Fibroblast of lung (primary cell): ENCODE measurements at regions not wholly inside any gene's neighbourhood (a gene's known extent, or its start where the extent isn't known, plus 50 kb on each side); places are given as distances from the start of the nearest gene placed in this dataset.

ENCODE experiments used
- DNase-seq, 2 donors: peaks; one replicate each; pipeline versions ENCODE4 v3.0.0 to v3.0.0-alpha.2; 2010; ENCODE audit warnings: low read depth in 2 of 2
- H2AFZ ChIP-seq: 2 replicates; pipeline ENCODE4 v1.5.1; 2012; ENCODE audit warnings: low read length, control low read depth, inconsistent platforms
- H3K27ac ChIP-seq: 2 replicates; pipeline ENCODE4 v1.5.1; 2011; ENCODE audit warnings: low read length, control low read depth; ENCODE audit not compliant: insufficient read depth
- H3K27me3 ChIP-seq: 2 replicates; pipeline ENCODE4 v1.5.1; 2011; ENCODE audit warnings: mild to moderate bottlenecking, low read length; ENCODE audit not compliant: control insufficient read depth, insufficient read depth
- H3K36me3 ChIP-seq: 2 replicates; pipeline ENCODE4 v1.5.1; 2011; ENCODE audit warnings: low read length; ENCODE audit not compliant: control insufficient read depth, insufficient read depth
- H3K4me1 ChIP-seq: 2 replicates; pipeline ENCODE4 v1.5.1; 2011; ENCODE audit warnings: low read length; ENCODE audit not compliant: control insufficient read depth, insufficient read depth; ENCODE audit errors: extremely low read depth
- H3K4me2 ChIP-seq: 2 replicates; pipeline ENCODE4 v1.5.1; 2011; ENCODE audit warnings: low read length, control low read depth; ENCODE audit not compliant: insufficient read depth; ENCODE audit errors: extremely low read depth
- H3K4me3 ChIP-seq, 4 experiments: fragments of 200-600 bp in 1 of 4; sonication (generic) in 1 of 4; replicated peaks in 1 of 4; 2 replicates each; pipeline ENCODE4 v1.5.1; 2011 to 2016; ENCODE audit warnings: low read length in 4 of 4, low read depth in 3 of 4, mild to moderate bottlenecking in 3 of 4, control low read depth in 2 of 4, inconsistent platforms in 1 of 4, mixed read lengths in 1 of 4; ENCODE audit not compliant: insufficient read depth in 1 of 4; ENCODE audit errors: control extremely low read depth in 1 of 4
- H3K79me2 ChIP-seq: 2 replicates; pipeline ENCODE4 v1.5.1; 2012; ENCODE audit warnings: mild to moderate bottlenecking, low read length, inconsistent platforms; ENCODE audit not compliant: control insufficient read depth, insufficient read depth
- H3K9ac ChIP-seq: 2 replicates; pipeline ENCODE4 v1.5.1; 2011; ENCODE audit warnings: mild to moderate bottlenecking, low read length, control low read depth; ENCODE audit not compliant: insufficient read depth
- H3K9me3 ChIP-seq: 2 replicates; pipeline ENCODE4 v1.5.1; 2012; ENCODE audit warnings: low read depth, low read length; ENCODE audit not compliant: control insufficient read depth, insufficient read depth
- H4K20me1 ChIP-seq: 2 replicates; pipeline ENCODE4 v1.5.1; 2011; ENCODE audit warnings: low read length; ENCODE audit not compliant: control insufficient read depth, insufficient read depth; ENCODE audit errors: extremely low read depth
- CTCF ChIP-seq, 2 donors: IDR thresholded peaks in 1 of 2; conservative IDR thresholded peaks in 1 of 2; 1 replicate in 1 of 2; 2 replicates in 1 of 2; pipeline ENCODE4 v1.5.1; 2011 to 2012; ENCODE audit warnings: low read length in 2 of 2, control low read depth in 1 of 2, inconsistent platforms in 1 of 2, low read depth in 1 of 2, mild to moderate bottlenecking in 1 of 2
- EZH2 ChIP-seq: IDR thresholded peaks from 2 replicates; pipeline ENCODE4 v1.5.1; 2012; ENCODE audit warnings: low read length, control low read depth, mild to moderate bottlenecking; ENCODE audit errors: missing control alignments

GRCh38 chr12:111201036-111201435, 167.9 kb downstream of the PHETA1 start:
- Histone ChIP-seq H3K4me2 (no peak overlapping the region), H3K4me1 (no peaks in the 10 kb centered on the region), H3K36me3 (no peaks in the 10 kb centered on the region), H3K4me3 (no peak overlapping the region), H4K20me1 (no peaks in the 10 kb centered on the region), H3K27ac (no peak overlapping the region), H3K9ac (no peak overlapping the region), H3K9me3 (no peaks in the 10 kb centered on the region), H3K27me3 (no peaks in the 10 kb centered on the region), H3K79me2 (no peaks in the 10 kb centered on the region), H2AFZ (no peak overlapping the region)
- no peak for DNase-seq
- no peak for TF ChIP-seq CTCF (conservative IDR thresholded peaks at IDR 0.05 in 1 of 2, IDR thresholded peaks at IDR 0.05 in 1 of 2; ENCODE audit: low read depth in 1 of 2, low read length in 2 of 2)
- no peak for TF ChIP-seq EZH2

- Histone ChIP-seq H3K4me1 (no peaks in the 10 kb centered on the region), H3K9me3 (no peaks in the 10 kb centered on the region), H3K27ac (no peak overlapping the region), H3K36me3 (no peaks in the 10 kb centered on the region), H4K20me1 (no peaks in the 10 kb centered on the region), H3K9ac (no peak overlapping the region), H3K4me3 (no peak overlapping the region), H3K27me3 (no peaks in the 10 kb centered on the region), H3K4me2 (no peak overlapping the region), H3K79me2 (no peaks in the 10 kb centered on the region), H2AFZ (no peak overlapping the region)
- TF ChIP-seq CTCF (conservative IDR thresholded peaks at IDR 0.05 in 1 of 2, IDR thresholded peaks at IDR 0.05 in 1 of 2; ENCODE audit: low read depth in 1 of 2, low read length in 2 of 2) (no peak), EZH2 (no peak)
- no peak for DNase-seq
Measured at GRCh38 chr12:111197376-111197944, 171.4 kb downstream of the PHETA1 start.

GRCh38 chr12:111196532-111196931, 172.4 kb downstream of the PHETA1 start:
- no peak overlapping the region for H3K9ac ChIP-seq
- H4K20me1 ChIP-seq = no peaks in the 10 kb centered on the region
- H3K27ac ChIP-seq = no peak overlapping the region
- TF ChIP-seq CTCF (conservative IDR thresholded peaks at IDR 0.05 in 1 of 2, IDR thresholded peaks at IDR 0.05 in 1 of 2; ENCODE audit: low read depth in 1 of 2, low read length in 2 of 2) (no peak), EZH2 (no peak)
- no peak overlapping the region for H3K4me3 ChIP-seq
- DNase-seq = no peak
- no peak overlapping the region for H3K4me2 ChIP-seq
- H3K4me1 ChIP-seq = no peaks in the 10 kb centered on the region
- H3K27me3 ChIP-seq = no peaks in the 10 kb centered on the region
- H3K36me3 ChIP-seq = no peaks in the 10 kb centered on the region
- no peaks in the 10 kb centered on the region for H3K79me2 ChIP-seq
- H3K9me3 ChIP-seq = no peaks in the 10 kb centered on the region
- no peak overlapping the region for H2AFZ ChIP-seq
